OCI-LY1 (cell line): ENCODE measurements at regions not wholly inside any gene's neighbourhood (a gene's known extent, or its start where the extent isn't known, plus 50 kb on each side); places are given as distances from the start of the nearest gene placed in this dataset.
A peak's percentile ranks its signal among the peaks of the same experiment; 100 is the strongest.

Experiments used
- H2AFZ ChIP-seq: fragments of 200-600 bp; sonication (generic), shearing (Covaris generic); 2 replicates; pipeline ENCODE4 v1.6.0; 2014; ENCODE audit warnings: antibody characterized with exemption, mild to moderate bottlenecking, low read length
- H3F3A ChIP-seq: fragments of 200-600 bp; sonication (generic), shearing (Covaris generic); 2 replicates; pipeline ENCODE4 v1.6.0; 2014; ENCODE audit warnings: mild to moderate bottlenecking, antibody characterized with exemption, low read length, moderate library complexity; ENCODE audit not compliant: insufficient read depth
- H3K27ac ChIP-seq: fragments of 200-600 bp; sonication (generic); 2 replicates; pipeline ENCODE4 v1.5.1; 2014; ENCODE audit warnings: low read length, mixed run types, mild to moderate bottlenecking, low read depth; ENCODE audit not compliant: poor library complexity, severe bottlenecking
- H3K27me3 ChIP-seq: fragments of 200-600 bp; sonication (generic); 2 replicates; pipeline ENCODE4 v1.6.0; 2014; ENCODE audit warnings: antibody characterized with exemption, mild to moderate bottlenecking, low read length, moderate library complexity; ENCODE audit not compliant: insufficient read depth
- H3K36me3 ChIP-seq: fragments of 200-600 bp; sonication (generic); 2 replicates; pipeline ENCODE4 v1.6.1; 2014; ENCODE audit warnings: mild to moderate bottlenecking, antibody characterized with exemption, low read length, moderate library complexity, mixed read lengths; ENCODE audit not compliant: insufficient read depth
- H3K4me1 ChIP-seq: fragments of 200-600 bp; sonication (generic); 2 replicates; pipeline ENCODE4 v1.5.1; 2014; ENCODE audit warnings: mild to moderate bottlenecking, low read length, moderate library complexity; ENCODE audit not compliant: insufficient read depth, severe bottlenecking
- H3K4me2 ChIP-seq: fragments of 200-600 bp; sonication (generic), shearing (Covaris generic); 2 replicates; pipeline ENCODE4 v1.6.1; 2014; ENCODE audit warnings: low read length
- H3K4me3 ChIP-seq: fragments of 200-600 bp; sonication (generic); 2 replicates; pipeline ENCODE4 v1.5.1; 2014; ENCODE audit warnings: low read length, low read depth, mild to moderate bottlenecking, mixed read lengths; ENCODE audit not compliant: poor library complexity, severe bottlenecking
- H3K79me2 ChIP-seq: fragments of 200-600 bp; shearing (Covaris generic); 2 replicates; pipeline ENCODE4 v1.6.1; 2016; ENCODE audit warnings: mixed run types, low read length, mixed read lengths; ENCODE audit not compliant: insufficient read depth
- H3K9ac ChIP-seq: fragments of 200-600 bp; sonication (generic), shearing (Covaris generic); 2 replicates; pipeline ENCODE4 v1.6.1; 2014; ENCODE audit warnings: mild to moderate bottlenecking, low read length, mixed read lengths
- H3K9me2 ChIP-seq: fragments of 200-600 bp; sonication (generic), shearing (Covaris generic); 2 replicates; pipeline ENCODE4 v1.6.1; 2014; ENCODE audit warnings: low read depth, mild to moderate bottlenecking, low read length, mixed read lengths
- H3K9me3 ChIP-seq: fragments of 200-600 bp; shearing (Covaris generic); 2 replicates; pipeline ENCODE4 v1.6.1; 2014; ENCODE audit warnings: low read length, mixed read lengths
- H4K20me1 ChIP-seq: fragments of 200-600 bp; sonication (generic), shearing (Covaris generic); 2 replicates; pipeline ENCODE4 v1.6.0; 2016; ENCODE audit warnings: mild to moderate bottlenecking, low read length; ENCODE audit not compliant: insufficient read depth
- EZH2 ChIP-seq: fragments of 200-600 bp; sonication (generic), shearing (Covaris generic); IDR thresholded peaks from 2 replicates; pipeline ENCODE4 v1.8.0; 2017; ENCODE audit warnings: borderline replicate concordance, mixed run types, mild to moderate bottlenecking, antibody characterized with exemption, low read length, moderate library complexity, mixed read lengths
- TF ChIP-seq, protein P1 (sequence below): fragments of 200-600 bp; sonication (generic), shearing (Covaris generic); IDR thresholded peaks from 2 replicates; pipeline ENCODE4 v1.5.1; 2017; ENCODE audit warnings: mild to moderate bottlenecking, antibody characterized with exemption, low read length, moderate library complexity, mixed read lengths

- H3K9ac ChIP-seq, result no peak overlapping the region
- H3K9me2 ChIP-seq, result no peaks in the 10 kb centered on the region
- no peaks in the 10 kb centered on the region for H3K27me3 ChIP-seq
- H3K36me3 ChIP-seq, result no peaks in the 10 kb centered on the region
- H3K79me2 ChIP-seq, result no peaks in the 10 kb centered on the region
- H3F3A ChIP-seq, result no peaks in the 10 kb centered on the region
- no peak overlapping the region for H3K4me2 ChIP-seq
- no peaks in the 10 kb centered on the region; the same call in 1 of the 2 replicates for H3K9me3 ChIP-seq
- H2AFZ ChIP-seq, result no peak overlapping the region
- H3K4me1 ChIP-seq, result peaks cover 50% of the 10 kb centered on the region
- H3K4me3 ChIP-seq, result no peak overlapping the region
- no peak for TF ChIP-seq EZH2
- no peak overlapping the region for H3K27ac ChIP-seq
- H4K20me1 ChIP-seq, result no peaks in the 10 kb centered on the region
Measured at GRCh38 chr4:187615972-187616371, 379.6 kb upstream of the ZFP42 start.

GRCh38 chr4:187617113-187617512, 378.5 kb upstream of the ZFP42 start:
- H3K4me3 ChIP-seq, result no peak overlapping the region
- H3K4me1 ChIP-seq, result peaks cover 39% of the 10 kb centered on the region
- H3F3A ChIP-seq, result no peaks in the 10 kb centered on the region
- H3K36me3 ChIP-seq, result no peaks in the 10 kb centered on the region
- H3K9me2 ChIP-seq, result no peaks in the 10 kb centered on the region
- H3K27me3 ChIP-seq, result no peaks in the 10 kb centered on the region
- no peaks in the 10 kb centered on the region; the same call in 1 of the 2 replicates for H3K9me3 ChIP-seq
- no peak overlapping the region for H3K9ac ChIP-seq
- no peaks in the 10 kb centered on the region for H4K20me1 ChIP-seq
- no peaks in the 10 kb centered on the region for H3K79me2 ChIP-seq
- H2AFZ ChIP-seq, result no peak overlapping the region
- TF ChIP-seq, protein P1, sequence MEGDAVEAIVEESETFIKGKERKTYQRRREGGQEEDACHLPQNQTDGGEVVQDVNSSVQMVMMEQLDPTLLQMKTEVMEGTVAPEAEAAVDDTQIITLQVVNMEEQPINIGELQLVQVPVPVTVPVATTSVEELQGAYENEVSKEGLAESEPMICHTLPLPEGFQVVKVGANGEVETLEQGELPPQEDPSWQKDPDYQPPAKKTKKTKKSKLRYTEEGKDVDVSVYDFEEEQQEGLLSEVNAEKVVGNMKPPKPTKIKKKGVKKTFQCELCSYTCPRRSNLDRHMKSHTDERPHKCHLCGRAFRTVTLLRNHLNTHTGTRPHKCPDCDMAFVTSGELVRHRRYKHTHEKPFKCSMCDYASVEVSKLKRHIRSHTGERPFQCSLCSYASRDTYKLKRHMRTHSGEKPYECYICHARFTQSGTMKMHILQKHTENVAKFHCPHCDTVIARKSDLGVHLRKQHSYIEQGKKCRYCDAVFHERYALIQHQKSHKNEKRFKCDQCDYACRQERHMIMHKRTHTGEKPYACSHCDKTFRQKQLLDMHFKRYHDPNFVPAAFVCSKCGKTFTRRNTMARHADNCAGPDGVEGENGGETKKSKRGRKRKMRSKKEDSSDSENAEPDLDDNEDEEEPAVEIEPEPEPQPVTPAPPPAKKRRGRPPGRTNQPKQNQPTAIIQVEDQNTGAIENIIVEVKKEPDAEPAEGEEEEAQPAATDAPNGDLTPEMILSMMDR, result no peak
- TF ChIP-seq EZH2, result no peak
- peak overlapping the region; percentile 4; the same call in 1 of the 2 replicates for H3K4me2 ChIP-seq
- H3K27ac ChIP-seq, result no peak overlapping the region

GRCh38 chr4:187618701-187619281, 376.8 kb upstream of the ZFP42 start:
- H3K9ac ChIP-seq, result no peak overlapping the region
- H3K9me2 ChIP-seq, result no peaks in the 10 kb centered on the region
- H2AFZ ChIP-seq, result peak overlapping the region; percentile 25; the same call in 1 of the 2 replicates
- H3K4me2 ChIP-seq, result no peak overlapping the region
- H3K27me3 ChIP-seq, result no peaks in the 10 kb centered on the region
- no peak overlapping the region for H3K27ac ChIP-seq
- H3K36me3 ChIP-seq, result no peaks in the 10 kb centered on the region
- no peak overlapping the region for H3K4me3 ChIP-seq
- H4K20me1 ChIP-seq, result no peaks in the 10 kb centered on the region
- TF ChIP-seq EZH2, result no peak
- TF ChIP-seq, protein P1, result no peak
- H3K9me3 ChIP-seq, result peaks cover under 1% of the 10 kb centered on the region; the same call in 1 of the 2 replicates
- H3K79me2 ChIP-seq, result no peaks in the 10 kb centered on the region
- H3F3A ChIP-seq, result no peaks in the 10 kb centered on the region
- peaks cover 36% of the 10 kb centered on the region for H3K4me1 ChIP-seq

- no peak overlapping the region for H3K27ac ChIP-seq
- no peaks in the 10 kb centered on the region for H3K36me3 ChIP-seq
- H3F3A ChIP-seq, result no peaks in the 10 kb centered on the region
- no peaks in the 10 kb centered on the region for H3K9me2 ChIP-seq
- peaks cover 3% of the 10 kb centered on the region; the same call in 1 of the 2 replicates for H3K9me3 ChIP-seq
- no peak for TF ChIP-seq EZH2
- peaks cover 36% of the 10 kb centered on the region for H3K4me1 ChIP-seq
- peak overlapping the region; percentile 25; the same call in 1 of the 2 replicates for H2AFZ ChIP-seq
- no peak overlapping the region for H3K9ac ChIP-seq
- no peak overlapping the region for H3K4me3 ChIP-seq
- no peaks in the 10 kb centered on the region for H3K27me3 ChIP-seq
- H4K20me1 ChIP-seq, result no peaks in the 10 kb centered on the region
- H3K4me2 ChIP-seq, result no peak overlapping the region
- no peaks in the 10 kb centered on the region for H3K79me2 ChIP-seq
Measured at GRCh38 chr4:187619319-187619718, 376.3 kb upstream of the ZFP42 start.
